Rectal smooth muscle tissue (tissue), 1 donor: ENCODE measurements at regions not wholly inside any gene's neighbourhood (a gene's known extent, or its start where the extent isn't known, plus 50 kb on each side); places are given as distances from the start of the nearest gene placed in this dataset.
"Not testable (repeated sequence)": the region's sequence is repeated elsewhere in the genome, so short reads cannot be mapped to it uniquely, and the experiment has no call there.

Source experiments
- H3K27ac ChIP-seq: one replicate; pipeline ENCODE4 v1.7.0; 2013; ENCODE audit warnings: low read depth, low read length, inconsistent platforms
- H3K27me3 ChIP-seq: one replicate; pipeline ENCODE4 v1.7.0; 2013; ENCODE audit warnings: low read length; ENCODE audit not compliant: control insufficient read depth, insufficient read depth
- H3K36me3 ChIP-seq: one replicate; pipeline ENCODE4 v1.7.0; 2013; ENCODE audit warnings: low read length; ENCODE audit not compliant: control insufficient read depth, insufficient read depth
- H3K4me1 ChIP-seq: one replicate; pipeline ENCODE4 v1.7.0; 2013; ENCODE audit warnings: low read length; ENCODE audit not compliant: control insufficient read depth, insufficient read depth
- H3K4me3 ChIP-seq: one replicate; pipeline ENCODE4 v1.7.0; 2013; ENCODE audit warnings: low read length
- H3K9ac ChIP-seq: one replicate; pipeline ENCODE4 v1.7.0; 2013; ENCODE audit warnings: low read length

DNA sequence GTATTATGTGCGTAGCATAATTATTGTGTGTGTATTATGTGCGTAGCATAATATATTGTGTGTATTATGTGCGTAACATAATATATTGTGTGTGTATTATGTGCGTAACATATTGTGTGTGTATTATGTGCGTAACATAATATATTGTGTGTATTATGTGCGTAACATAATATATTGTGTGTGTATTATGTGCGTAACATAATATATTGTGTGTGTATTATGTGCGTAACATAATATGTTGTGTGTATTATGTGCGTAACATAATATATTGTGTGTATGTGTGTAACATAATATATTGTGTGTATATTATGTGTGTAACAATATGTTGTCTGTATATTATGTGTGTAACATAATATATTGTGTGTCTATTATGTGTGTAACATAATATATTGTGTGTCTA, 50.1 kb upstream of the ATP5PO start:
- H3K36me3 ChIP-seq, H3K27ac ChIP-seq, H3K4me1 ChIP-seq, H3K27me3 ChIP-seq, H3K9ac ChIP-seq, H3K4me3 ChIP-seq: not testable (repeated sequence)
